ENCODE measurements at regions not wholly inside any gene's neighbourhood (a gene's known extent, or its start where the extent isn't known, plus 50 kb on each side); places are given as distances from the start of the nearest gene placed in this dataset.
"Not testable (repeated sequence)": the region's sequence is repeated elsewhere in the genome, so short reads cannot be mapped to it uniquely, and the experiment has no call there.

DNA sequence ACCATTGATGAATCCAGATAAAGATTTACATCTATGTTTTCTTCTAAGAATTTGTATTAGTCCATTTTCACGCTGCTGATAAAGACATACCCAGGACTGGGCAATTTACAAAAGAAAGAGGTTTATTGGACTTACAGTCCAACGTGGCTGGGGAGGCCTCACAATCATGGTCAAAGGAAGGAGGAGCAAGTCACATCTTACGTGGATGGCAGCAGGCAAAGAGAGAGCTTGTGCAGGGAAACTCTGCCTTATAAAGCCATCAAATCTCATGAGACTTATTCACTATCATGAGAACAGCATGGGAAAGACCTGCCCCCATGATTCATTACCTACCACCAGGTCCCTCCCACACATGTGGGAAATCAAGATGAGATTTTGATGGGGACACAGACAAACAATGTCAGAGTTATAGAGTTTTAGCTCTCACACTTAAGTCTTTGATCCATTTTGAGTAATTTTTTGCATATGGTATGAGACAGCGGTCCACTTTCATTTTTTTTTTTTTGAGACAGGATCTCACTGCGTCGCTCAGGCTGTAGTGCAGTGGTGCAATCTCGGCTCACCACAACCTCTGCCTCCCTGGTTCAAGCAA, 53.5 kb upstream of the JADE2 start:
- H3K4me1 Mint-ChIP-seq; H3K27ac Mint-ChIP-seq; H3K4me3 Mint-ChIP-seq; H3K27me3 Mint-ChIP-seq (ENCODE audit: low read depth in 3 of 3); H3K9me3 Mint-ChIP-seq; H3K36me3 Mint-ChIP-seq; DNase-seq: not testable (repeated sequence)

DNA sequence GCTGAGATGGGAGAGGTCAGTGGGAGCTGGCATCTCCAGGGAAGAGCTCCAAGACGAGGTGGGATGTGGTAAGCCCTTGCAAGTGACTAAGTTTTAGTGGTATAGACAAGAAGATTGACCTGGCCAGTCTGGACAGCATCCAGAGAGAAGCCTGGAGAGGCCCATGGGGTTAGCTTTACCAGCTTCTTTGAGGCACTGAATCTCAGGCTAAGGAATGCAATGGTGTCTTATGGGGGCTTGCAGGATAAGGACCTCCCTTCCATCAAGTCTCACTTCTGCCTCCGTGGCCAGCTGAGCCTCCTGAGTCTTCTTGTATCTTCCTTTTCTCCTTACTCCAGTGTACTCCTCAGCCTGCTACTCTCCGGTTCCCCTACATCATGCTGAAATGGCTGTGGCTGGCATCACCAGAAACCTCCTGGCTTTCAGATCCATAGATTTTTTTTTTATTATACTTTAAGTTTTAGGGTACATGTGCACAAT, 56.5 kb upstream of the JADE2 start:
- no peak for DNase-seq
- H3K27ac Mint-ChIP-seq, result no peak overlapping the region
- H3K27me3 Mint-ChIP-seq (ENCODE audit: low read depth in 3 of 3), result peaks cover 0 to 3% (median 2%) of the 10 kb centered on the region in 3 donors
- no peak overlapping the region for H3K4me3 Mint-ChIP-seq
- no peaks in the 10 kb centered on the region for H3K36me3 Mint-ChIP-seq
- H3K4me1 Mint-ChIP-seq, result peaks cover 6 to 14% of the 10 kb centered on the region in 2 donors
- no peaks in the 10 kb centered on the region for H3K9me3 Mint-ChIP-seq

DNA sequence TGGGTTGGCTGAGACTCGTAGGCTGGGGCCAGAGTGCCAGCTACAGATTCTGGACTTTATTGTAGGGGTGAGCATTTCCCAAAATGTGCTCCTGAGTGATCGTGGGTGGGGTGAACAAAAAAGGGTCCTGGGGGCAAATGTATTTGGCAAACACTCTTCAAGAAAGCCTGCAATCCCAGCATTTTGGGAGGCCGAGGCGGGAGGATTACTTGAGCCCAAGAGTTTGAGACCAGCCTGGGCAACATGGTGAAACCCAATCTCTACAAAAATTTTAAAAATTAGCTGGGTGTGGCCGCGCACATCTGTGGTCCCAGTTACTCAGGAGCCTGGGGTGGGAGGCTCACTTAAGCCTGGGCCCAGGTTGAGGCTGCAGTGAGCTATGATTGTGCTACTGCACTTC, 55.5 kb upstream of the CDKN2AIPNL start:
- Mint-ChIP-seq H3K27me3 (ENCODE audit: low read depth in 3 of 3) (peaks cover 0 to 5% (median 3%) of the 10 kb centered on the region in 3 donors), H3K4me1 (peaks cover 6 to 14% of the 10 kb centered on the region in 2 donors), H3K9me3 (no peaks in the 10 kb centered on the region), H3K27ac (peak overlapping the region in 3 of 6 donors; percentile 8 to 46 (median 26)), H3K36me3 (no peaks in the 10 kb centered on the region), H3K4me3 (peak overlapping the region in 3 of 5 donors; percentile 19 to 82 (median 33))
- no peak for DNase-seq

DNA sequence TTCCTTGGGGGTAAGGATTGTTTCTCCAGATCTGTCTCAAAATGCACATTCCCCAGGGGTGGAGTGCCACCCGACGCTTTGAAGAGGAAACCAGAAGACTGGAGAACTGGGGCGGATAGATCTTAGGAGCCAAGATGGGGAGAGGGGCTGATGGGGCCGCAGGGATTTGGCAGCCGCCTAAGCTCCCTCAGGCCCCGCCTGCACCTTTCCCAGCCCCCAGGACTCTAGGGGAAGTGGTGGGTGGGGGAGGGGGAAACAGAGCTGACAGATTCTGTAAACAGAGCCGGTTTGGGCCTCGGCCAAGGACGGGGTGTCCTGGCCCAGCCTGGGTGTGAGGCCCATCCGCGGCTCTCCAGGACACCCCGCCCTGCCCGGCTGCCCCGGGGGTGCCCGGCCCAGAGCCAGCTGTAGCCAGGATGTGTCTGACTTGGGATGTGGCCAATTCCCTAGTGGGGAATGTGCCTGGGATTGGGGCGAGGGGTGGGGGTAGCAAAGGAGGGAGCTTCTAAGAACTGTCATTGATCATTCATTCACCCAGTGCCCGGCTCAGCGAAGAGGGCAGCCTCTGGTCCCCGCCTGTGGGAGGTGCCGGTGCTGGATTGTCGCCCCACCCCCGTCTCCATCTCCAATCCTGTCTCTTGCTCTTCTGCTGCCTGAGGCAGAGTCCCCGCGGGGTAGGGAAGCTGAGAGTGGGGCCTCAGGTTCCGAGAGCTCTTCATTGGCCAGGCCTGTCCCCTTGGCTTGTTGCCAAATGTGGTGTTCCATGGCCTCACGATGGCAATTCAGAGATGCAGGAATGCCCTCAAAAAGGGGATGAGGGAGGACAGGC, 54.8 kb upstream of the CDKN2AIPNL start:
- Mint-ChIP-seq H3K4me3 (peak overlapping the region; percentile 82 to 91 (median 84)), H3K36me3 (no peaks in the 10 kb centered on the region), H3K9me3 (no peaks in the 10 kb centered on the region), H3K4me1 (peaks cover 6 to 14% of the 10 kb centered on the region in 2 donors), H3K27ac (peak overlapping the region in 5 of 6 donors; percentile 32 to 88 (median 77)), H3K27me3 (ENCODE audit: low read depth in 3 of 3) (peaks cover 0 to 4% (median 3%) of the 10 kb centered on the region in 3 donors)
- peak; percentile 19 to 41 (median 24) for DNase-seq

DNA sequence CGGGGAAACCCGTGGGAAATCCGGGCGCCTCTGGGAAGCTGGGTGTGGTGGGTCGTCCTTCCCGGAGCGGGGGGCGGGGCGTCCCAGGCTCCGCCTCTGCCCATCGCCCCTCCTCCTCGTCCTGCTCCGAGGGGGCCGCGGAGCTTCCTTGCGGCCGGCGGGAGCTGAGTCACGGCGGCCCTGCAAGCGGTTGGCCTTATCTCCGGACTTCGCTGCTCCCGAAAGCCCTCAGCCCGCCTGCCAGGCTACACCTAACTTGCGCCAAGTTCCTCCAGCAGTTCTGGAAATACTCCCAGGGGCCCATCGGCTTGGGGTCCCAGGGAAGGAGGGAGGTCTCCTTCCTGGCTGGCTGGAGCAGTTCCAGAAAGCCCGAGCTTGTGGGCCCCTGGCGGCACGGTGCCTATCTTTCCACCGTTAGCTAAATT, 54.1 kb upstream of the CDKN2AIPNL start:
- H3K4me3 Mint-ChIP-seq, result peak overlapping the region; percentile 82 to 91 (median 84)
- H3K36me3 Mint-ChIP-seq, result no peaks in the 10 kb centered on the region
- H3K9me3 Mint-ChIP-seq, result no peaks in the 10 kb centered on the region
- peak overlapping the region in 4 of 6 donors; percentile 32 to 88 (median 72) for H3K27ac Mint-ChIP-seq
- peaks cover 0 to 4% (median 3%) of the 10 kb centered on the region in 3 donors for H3K27me3 Mint-ChIP-seq (ENCODE audit: low read depth in 3 of 3)
- peaks cover 6 to 14% of the 10 kb centered on the region in 2 donors for H3K4me1 Mint-ChIP-seq
- DNase-seq, result peak; percentile 40 to 57 (median 56)

DNA sequence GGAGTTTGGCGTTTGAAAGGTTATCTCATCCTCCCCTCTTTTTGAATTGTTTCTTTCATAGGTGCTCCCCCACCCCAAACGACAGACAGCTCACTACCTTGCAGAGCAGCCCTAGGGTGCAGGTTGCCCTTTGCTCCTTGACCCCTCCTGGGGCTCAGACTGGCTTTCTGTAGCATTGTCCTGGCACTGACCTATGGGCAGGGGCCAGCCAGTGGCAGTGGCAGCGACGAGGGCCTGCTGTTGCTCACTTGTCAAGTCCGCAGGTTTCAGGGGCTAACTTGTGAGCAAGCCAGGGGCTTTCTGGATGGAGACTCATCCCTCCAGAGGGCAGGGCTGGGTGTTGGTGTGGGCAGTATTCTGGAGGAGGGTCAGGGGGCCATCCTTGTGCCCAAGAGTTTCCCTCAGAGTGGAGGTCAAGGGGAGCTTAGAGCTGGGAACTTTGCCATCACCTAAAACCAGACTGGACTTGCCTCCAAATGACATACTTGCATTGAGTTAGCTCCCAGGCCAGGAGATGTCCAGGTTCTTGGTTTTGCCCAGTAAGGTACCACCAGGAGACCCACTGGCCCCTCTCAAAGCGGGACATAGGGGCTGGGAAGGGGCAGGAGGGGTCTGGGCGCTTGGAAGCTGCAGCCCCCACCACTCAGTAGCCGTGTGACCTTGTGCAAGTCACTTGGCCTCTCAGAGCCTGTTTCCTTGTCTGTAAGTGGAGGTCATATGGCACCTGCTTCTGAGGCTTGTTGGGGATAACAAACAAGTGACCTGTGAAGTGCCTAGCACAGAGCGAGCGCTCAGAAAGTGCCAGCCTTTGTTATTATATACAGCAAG, 53.5 kb upstream of the CDKN2AIPNL start:
- Mint-ChIP-seq H3K27me3 (ENCODE audit: low read depth in 3 of 3) (peaks cover 0 to 4% (median 3%) of the 10 kb centered on the region in 3 donors), H3K27ac (no peak overlapping the region), H3K36me3 (no peaks in the 10 kb centered on the region), H3K9me3 (no peaks in the 10 kb centered on the region), H3K4me1 (peaks cover 6 to 14% of the 10 kb centered on the region in 2 donors), H3K4me3 (peak overlapping the region; percentile 66 to 85 (median 82))
- no peak for DNase-seq

GRCh38 chr5:134463991-134464760, 52.5 kb upstream of the CDKN2AIPNL start:
- H3K27ac Mint-ChIP-seq, result peak overlapping the region in 1 of 6 donors; percentile 40
- peaks cover 6 to 14% of the 10 kb centered on the region in 2 donors for H3K4me1 Mint-ChIP-seq
- DNase-seq, result no peak
- H3K36me3 Mint-ChIP-seq, result no peaks in the 10 kb centered on the region
- no peaks in the 10 kb centered on the region for H3K9me3 Mint-ChIP-seq
- peaks cover 0 to 4% (median 3%) of the 10 kb centered on the region in 3 donors for H3K27me3 Mint-ChIP-seq (ENCODE audit: low read depth in 3 of 3)
- H3K4me3 Mint-ChIP-seq, result peak overlapping the region in 3 of 5 donors; percentile 40 to 51 (median 41)

GRCh38 chr5:134463176-134463720, 51.6 kb upstream of the CDKN2AIPNL start:
- H3K36me3 Mint-ChIP-seq, result no peaks in the 10 kb centered on the region
- no peak for DNase-seq
- H3K9me3 Mint-ChIP-seq, result no peaks in the 10 kb centered on the region
- H3K27me3 Mint-ChIP-seq (ENCODE audit: low read depth in 3 of 3), result peaks cover 0 to 4% (median 3%) of the 10 kb centered on the region in 3 donors
- peaks cover 6 to 14% of the 10 kb centered on the region in 2 donors for H3K4me1 Mint-ChIP-seq
- H3K4me3 Mint-ChIP-seq, result no peak overlapping the region
- H3K27ac Mint-ChIP-seq, result no peak overlapping the region

GRCh38 chr5:134462761-134463160, 51.1 kb upstream of the CDKN2AIPNL start:
- no peaks in the 10 kb centered on the region for H3K36me3 Mint-ChIP-seq
- no peaks in the 10 kb centered on the region for H3K9me3 Mint-ChIP-seq
- H3K27me3 Mint-ChIP-seq (ENCODE audit: low read depth in 3 of 3), result peaks cover 0 to 4% (median 3%) of the 10 kb centered on the region in 3 donors
- no peak overlapping the region for H3K27ac Mint-ChIP-seq
- DNase-seq, result no peak
- H3K4me3 Mint-ChIP-seq, result no peak overlapping the region
- peaks cover 8 to 15% of the 10 kb centered on the region in 2 donors for H3K4me1 Mint-ChIP-seq

DNA sequence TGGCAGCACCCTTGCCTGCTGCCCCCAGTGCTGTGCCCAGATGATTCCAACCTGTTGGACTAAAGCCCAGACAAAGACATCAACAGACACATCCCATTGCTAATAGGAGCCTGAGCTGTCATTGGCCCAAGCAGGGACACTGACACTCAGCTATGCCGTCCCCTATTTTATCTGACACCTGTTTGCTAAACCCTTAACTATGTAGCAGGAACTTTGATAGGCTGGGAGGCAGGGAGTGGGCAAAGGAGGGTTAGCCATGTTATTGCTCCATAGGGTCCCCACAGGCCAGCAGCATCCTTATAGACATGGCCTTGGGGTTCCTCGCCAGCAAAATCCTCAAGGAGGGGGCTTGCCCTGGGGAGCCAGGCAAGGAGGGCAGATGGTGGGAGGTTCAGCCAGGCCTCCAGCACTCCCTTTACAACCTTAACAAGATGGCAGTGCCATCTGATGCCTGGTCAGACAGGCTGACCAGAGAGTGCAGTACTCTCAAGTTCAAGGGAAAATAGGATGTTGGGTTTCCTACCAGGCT, 50.4 kb upstream of the CDKN2AIPNL start:
- DNase-seq, result no peak
- no peaks in the 10 kb centered on the region for H3K36me3 Mint-ChIP-seq
- peak overlapping the region in 1 of 6 donors; percentile 16 for H3K27ac Mint-ChIP-seq
- no peaks in the 10 kb centered on the region for H3K9me3 Mint-ChIP-seq
- H3K4me3 Mint-ChIP-seq, result no peak overlapping the region
- peaks cover 13 to 16% of the 10 kb centered on the region in 2 donors for H3K4me1 Mint-ChIP-seq
- H3K27me3 Mint-ChIP-seq (ENCODE audit: low read depth in 3 of 3), result peaks cover 0 to 4% (median 3%) of the 10 kb centered on the region in 3 donors

Measured in immature natural killer cell (primary cell).